ENCODE measurements at regions not wholly inside any gene's neighbourhood (a gene's known extent, or its start where the extent isn't known, plus 50 kb on each side); places are given as distances from the start of the nearest gene placed in this dataset.
"Not testable (repeated sequence)": the region's sequence is repeated elsewhere in the genome, so short reads cannot be mapped to it uniquely, and the experiment has no call there.

DNA sequence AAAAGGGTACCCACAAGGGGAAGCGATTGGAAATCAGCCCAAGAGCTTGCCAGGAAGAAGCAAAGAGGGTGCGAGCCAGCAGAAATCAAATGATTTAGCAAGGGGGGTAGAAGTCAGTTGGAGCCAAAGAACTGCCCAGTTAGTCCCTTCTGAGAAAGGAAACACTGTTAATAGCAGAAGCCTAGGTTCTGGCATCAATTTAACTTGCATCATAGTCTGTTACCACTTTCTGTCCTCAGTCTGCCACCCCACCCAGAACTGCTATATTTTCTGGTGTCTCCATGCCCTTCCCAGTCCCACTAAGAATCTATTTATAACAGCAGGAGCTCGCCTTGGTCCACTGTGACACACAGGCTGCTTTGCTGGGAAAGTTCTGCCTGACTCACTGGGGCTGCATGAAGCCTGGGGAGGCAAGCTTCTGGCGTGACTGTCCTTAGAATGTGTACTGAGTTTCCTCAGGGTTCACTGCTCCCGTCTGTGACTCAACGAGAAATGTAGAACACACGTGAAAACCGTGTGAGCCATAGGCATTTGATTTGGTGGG is 157.8 kb upstream of the TTC29 start:
- Mint-ChIP-seq H3K27ac (no peak overlapping the region), H3K9me3 (no peaks in the 10 kb centered on the region), H3K36me3 (ENCODE audit: low read depth) (no peaks in the 10 kb centered on the region), H3K4me1 (ENCODE audit: low read depth) (no peaks in the 10 kb centered on the region), H3K27me3 (ENCODE audit: low read depth) (peaks cover 7% of the 10 kb centered on the region), H3K4me3 (no peak overlapping the region)

- no peak overlapping the region for H3K4me3 Mint-ChIP-seq
These were observed 159.1 kb upstream of the TTC29 start for GRCh38 chr4:147104768-147105167.

GRCh38 chr4:147108409-147108808 is 162.7 kb upstream of the TTC29 start:
- Mint-ChIP-seq H3K9me3 (no peaks in the 10 kb centered on the region), H3K4me3 (no peak overlapping the region), H3K4me1 (ENCODE audit: low read depth) (no peaks in the 10 kb centered on the region), H3K36me3 (ENCODE audit: low read depth) (no peaks in the 10 kb centered on the region), H3K27me3 (ENCODE audit: low read depth) (peaks cover 7% of the 10 kb centered on the region), H3K27ac (no peak overlapping the region)

More at GRCh38 chr4:147104768-147105167, 159.1 kb upstream of the TTC29 start:
- no peaks in the 10 kb centered on the region for H3K36me3 Mint-ChIP-seq (ENCODE audit: low read depth)
- no peaks in the 10 kb centered on the region for H3K9me3 Mint-ChIP-seq
- H3K27me3 Mint-ChIP-seq (ENCODE audit: low read depth) = peaks cover 7% of the 10 kb centered on the region
- H3K27ac Mint-ChIP-seq = no peak overlapping the region
- H3K4me1 Mint-ChIP-seq (ENCODE audit: low read depth) = no peaks in the 10 kb centered on the region

DNA sequence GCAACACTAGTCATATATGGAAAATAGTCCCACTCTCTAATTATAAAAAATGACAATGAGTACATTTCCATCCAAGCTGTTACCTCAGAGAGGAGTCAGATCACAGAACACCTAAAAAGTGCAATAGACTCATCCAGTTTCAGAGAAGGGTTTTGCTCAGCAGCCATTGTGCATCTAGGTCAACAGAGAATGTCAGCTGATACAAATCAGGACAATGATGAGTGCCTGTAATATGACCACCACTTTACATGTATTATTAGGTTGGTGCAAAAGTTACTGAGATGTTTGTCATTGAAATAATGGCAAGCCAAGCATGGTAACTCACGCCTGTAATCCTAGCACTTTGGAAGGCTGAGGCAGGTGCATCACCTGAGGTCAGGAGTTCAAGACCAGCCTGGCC is 164.1 kb upstream of the TTC29 start:
- H3K4me3 Mint-ChIP-seq = no peak overlapping the region
- no peaks in the 10 kb centered on the region for H3K4me1 Mint-ChIP-seq (ENCODE audit: low read depth)
- H3K36me3 Mint-ChIP-seq (ENCODE audit: low read depth) = no peaks in the 10 kb centered on the region
- peaks cover 7% of the 10 kb centered on the region for H3K27me3 Mint-ChIP-seq (ENCODE audit: low read depth)
- no peak overlapping the region for H3K27ac Mint-ChIP-seq
- H3K9me3 Mint-ChIP-seq = peaks cover 5% of the 10 kb centered on the region

DNA sequence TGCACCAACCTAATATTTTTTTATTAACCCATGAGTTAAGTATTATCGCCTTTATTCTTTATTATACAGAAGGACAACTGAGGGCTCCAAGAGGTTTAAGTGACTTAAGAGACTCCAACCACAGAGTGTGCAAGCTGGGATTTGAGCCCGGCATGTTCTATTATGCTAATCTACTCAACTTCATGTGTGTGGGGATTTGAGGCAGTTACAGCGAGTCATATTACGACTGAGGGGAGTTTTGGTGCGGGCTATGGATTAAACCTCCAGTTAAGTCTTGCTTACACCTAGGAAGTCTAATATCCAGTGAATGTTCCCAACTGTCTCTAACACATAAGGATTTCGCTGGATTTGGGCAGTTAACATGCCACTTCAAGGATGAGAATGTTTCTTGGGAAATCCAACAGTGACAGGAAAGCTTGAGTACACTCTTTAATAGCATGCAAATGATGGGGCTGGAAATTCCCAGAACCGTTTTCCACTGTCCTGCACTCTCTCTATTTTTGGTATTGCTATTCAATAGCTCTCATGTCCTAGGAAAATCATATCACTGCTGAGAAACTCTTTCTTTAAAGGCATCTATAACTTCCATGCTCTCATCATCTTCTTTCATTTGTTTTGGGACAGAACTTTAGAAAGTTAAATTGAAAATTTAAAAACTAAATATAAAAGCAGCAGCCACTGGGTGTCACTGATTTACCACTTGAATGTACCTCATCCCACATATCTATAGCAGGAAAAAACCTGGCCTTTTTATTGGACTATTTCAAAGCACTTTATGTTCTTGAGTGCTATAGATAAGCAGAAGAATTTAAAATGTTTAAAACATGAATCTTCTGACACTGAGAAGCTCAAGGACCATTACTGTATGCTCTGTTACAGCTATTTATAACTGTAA is 165.1 kb upstream of the TTC29 start:
- no peaks in the 10 kb centered on the region for H3K36me3 Mint-ChIP-seq (ENCODE audit: low read depth)
- peaks cover 7% of the 10 kb centered on the region for H3K27me3 Mint-ChIP-seq (ENCODE audit: low read depth)
- no peaks in the 10 kb centered on the region for H3K4me1 Mint-ChIP-seq (ENCODE audit: low read depth)
- H3K9me3 Mint-ChIP-seq = peaks cover 9% of the 10 kb centered on the region
- H3K27ac Mint-ChIP-seq = no peak overlapping the region
- no peak overlapping the region for H3K4me3 Mint-ChIP-seq

DNA sequence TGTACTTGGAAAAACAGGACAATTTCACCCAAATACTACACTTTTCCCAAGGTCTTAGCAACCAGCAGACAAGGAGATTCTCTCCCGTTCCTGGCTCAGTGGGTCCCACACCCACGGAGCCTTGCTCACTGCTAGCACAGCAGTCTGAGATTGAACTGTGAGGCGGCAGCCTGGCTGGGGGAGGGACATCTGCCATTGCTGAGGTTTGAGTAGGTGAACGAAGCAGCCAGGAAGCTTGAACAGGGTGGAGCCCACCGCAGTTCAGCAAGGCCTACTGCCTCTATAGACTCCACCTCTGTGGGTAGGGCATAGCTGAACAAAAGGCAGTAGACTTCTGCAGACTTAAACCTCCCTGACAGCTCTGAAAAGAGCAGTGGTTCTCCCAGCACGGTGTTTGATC is 166.5 kb upstream of the TTC29 start:
- H3K27me3 Mint-ChIP-seq (ENCODE audit: low read depth); H3K36me3 Mint-ChIP-seq (ENCODE audit: low read depth); H3K4me3 Mint-ChIP-seq; H3K4me1 Mint-ChIP-seq (ENCODE audit: low read depth); H3K9me3 Mint-ChIP-seq; H3K27ac Mint-ChIP-seq: not testable (repeated sequence)

DNA sequence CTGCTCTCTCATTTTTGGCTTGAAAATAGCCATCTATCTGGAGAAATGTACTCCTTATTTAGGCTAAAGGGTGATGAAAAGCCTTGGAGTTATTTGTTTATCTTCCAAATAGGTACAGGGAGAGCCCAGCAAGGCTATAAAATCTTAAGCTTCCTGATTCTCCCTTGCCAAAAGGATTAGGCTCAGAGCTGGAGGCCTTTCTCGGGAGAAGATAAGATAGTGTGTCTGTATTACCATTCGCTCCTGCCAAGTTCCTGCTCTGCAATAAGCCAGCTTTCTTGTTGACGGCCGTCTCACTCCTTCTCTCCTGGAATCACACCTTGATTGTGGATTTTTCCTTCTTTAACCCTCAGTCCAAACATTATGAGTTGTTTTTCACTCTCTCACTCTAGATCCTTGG is 171.8 kb upstream of the TTC29 start:
- H3K36me3 Mint-ChIP-seq (ENCODE audit: low read depth) = no peaks in the 10 kb centered on the region
- no peak overlapping the region for H3K27ac Mint-ChIP-seq
- H3K4me1 Mint-ChIP-seq (ENCODE audit: low read depth) = no peaks in the 10 kb centered on the region
- peaks cover 3% of the 10 kb centered on the region for H3K27me3 Mint-ChIP-seq (ENCODE audit: low read depth)
- peaks cover 9% of the 10 kb centered on the region for H3K9me3 Mint-ChIP-seq
- no peak overlapping the region for H3K4me3 Mint-ChIP-seq

- peaks cover 3% of the 10 kb centered on the region for H3K27me3 Mint-ChIP-seq (ENCODE audit: low read depth)
- no peaks in the 10 kb centered on the region for H3K36me3 Mint-ChIP-seq (ENCODE audit: low read depth)
- no peak overlapping the region for H3K4me3 Mint-ChIP-seq
- H3K9me3 Mint-ChIP-seq = peaks cover 9% of the 10 kb centered on the region
- H3K27ac Mint-ChIP-seq = no peak overlapping the region
- H3K4me1 Mint-ChIP-seq (ENCODE audit: low read depth) = no peaks in the 10 kb centered on the region
These were observed 172.9 kb upstream of the TTC29 start for GRCh38 chr4:147118528-147118927.

DNA sequence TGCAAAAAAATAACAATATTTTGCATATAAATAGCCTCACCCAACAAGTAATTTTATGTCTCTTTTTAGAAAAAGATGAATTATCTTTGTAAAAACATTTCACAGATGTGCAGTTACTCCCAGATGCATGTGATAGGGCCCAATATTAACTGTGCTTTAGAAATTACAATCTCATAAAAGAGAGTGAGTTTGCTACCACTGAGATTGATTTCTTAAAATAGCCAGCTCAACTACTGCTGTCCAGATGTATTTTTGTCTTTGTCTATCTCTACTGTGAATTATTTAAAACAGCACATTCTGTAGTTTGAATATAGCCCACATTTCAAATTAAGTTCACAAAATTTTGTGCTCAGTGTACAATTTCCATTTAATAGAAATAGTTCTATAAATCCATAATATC is 177.0 kb upstream of the TTC29 start:
- H3K4me1 Mint-ChIP-seq (ENCODE audit: low read depth) = no peaks in the 10 kb centered on the region
- H3K4me3 Mint-ChIP-seq = no peak overlapping the region

DNA sequence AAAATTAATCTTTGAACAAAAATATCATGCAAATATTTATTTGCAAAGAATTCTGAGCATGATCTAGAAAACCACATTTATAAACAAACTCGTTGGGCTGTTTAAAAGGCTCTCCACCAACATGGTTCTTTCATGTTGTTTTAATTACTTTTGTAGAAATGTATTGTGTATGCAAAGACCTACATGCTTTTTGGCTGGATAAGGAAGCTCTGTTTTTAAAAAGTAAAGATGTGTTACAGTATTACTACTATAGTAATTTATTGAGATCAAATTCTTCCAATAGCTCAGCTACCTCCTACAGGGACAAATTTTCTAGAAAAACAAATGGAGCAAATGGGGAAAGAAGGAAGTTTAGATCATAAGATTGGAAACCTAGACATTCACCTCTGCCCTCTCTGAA is 177.5 kb upstream of the TTC29 start:
- H3K9me3 Mint-ChIP-seq = no peaks in the 10 kb centered on the region
- no peaks in the 10 kb centered on the region for H3K4me1 Mint-ChIP-seq (ENCODE audit: low read depth)
- H3K27me3 Mint-ChIP-seq (ENCODE audit: low read depth) = peaks cover 3% of the 10 kb centered on the region
- H3K27ac Mint-ChIP-seq = no peak overlapping the region
- no peaks in the 10 kb centered on the region for H3K36me3 Mint-ChIP-seq (ENCODE audit: low read depth)
- H3K4me3 Mint-ChIP-seq = no peak overlapping the region

More for the DNA sequence above, 177.0 kb upstream of the TTC29 start:
- no peaks in the 10 kb centered on the region for H3K36me3 Mint-ChIP-seq (ENCODE audit: low read depth)
- no peaks in the 10 kb centered on the region for H3K9me3 Mint-ChIP-seq
- no peak overlapping the region for H3K27ac Mint-ChIP-seq
- H3K27me3 Mint-ChIP-seq (ENCODE audit: low read depth) = peaks cover 3% of the 10 kb centered on the region

- Mint-ChIP-seq H3K27me3 (ENCODE audit: low read depth) (no peaks in the 10 kb centered on the region), H3K4me3 (no peak overlapping the region), H3K36me3 (ENCODE audit: low read depth) (no peaks in the 10 kb centered on the region)
These were observed 183.1 kb upstream of the TTC29 start for GRCh38 chr4:147128787-147129186.

GRCh38 chr4:147129687-147130086 is 184.0 kb upstream of the TTC29 start:
- no peak overlapping the region for H3K27ac Mint-ChIP-seq
- H3K4me1 Mint-ChIP-seq (ENCODE audit: low read depth) = no peaks in the 10 kb centered on the region
- H3K36me3 Mint-ChIP-seq (ENCODE audit: low read depth) = no peaks in the 10 kb centered on the region
- H3K4me3 Mint-ChIP-seq = no peak overlapping the region
- peaks cover 3% of the 10 kb centered on the region for H3K27me3 Mint-ChIP-seq (ENCODE audit: low read depth)
- no peaks in the 10 kb centered on the region for H3K9me3 Mint-ChIP-seq

More at GRCh38 chr4:147128787-147129186, 183.1 kb upstream of the TTC29 start:
- no peaks in the 10 kb centered on the region for H3K4me1 Mint-ChIP-seq (ENCODE audit: low read depth)
- H3K27ac Mint-ChIP-seq = no peak overlapping the region
- H3K9me3 Mint-ChIP-seq = no peaks in the 10 kb centered on the region

DNA sequence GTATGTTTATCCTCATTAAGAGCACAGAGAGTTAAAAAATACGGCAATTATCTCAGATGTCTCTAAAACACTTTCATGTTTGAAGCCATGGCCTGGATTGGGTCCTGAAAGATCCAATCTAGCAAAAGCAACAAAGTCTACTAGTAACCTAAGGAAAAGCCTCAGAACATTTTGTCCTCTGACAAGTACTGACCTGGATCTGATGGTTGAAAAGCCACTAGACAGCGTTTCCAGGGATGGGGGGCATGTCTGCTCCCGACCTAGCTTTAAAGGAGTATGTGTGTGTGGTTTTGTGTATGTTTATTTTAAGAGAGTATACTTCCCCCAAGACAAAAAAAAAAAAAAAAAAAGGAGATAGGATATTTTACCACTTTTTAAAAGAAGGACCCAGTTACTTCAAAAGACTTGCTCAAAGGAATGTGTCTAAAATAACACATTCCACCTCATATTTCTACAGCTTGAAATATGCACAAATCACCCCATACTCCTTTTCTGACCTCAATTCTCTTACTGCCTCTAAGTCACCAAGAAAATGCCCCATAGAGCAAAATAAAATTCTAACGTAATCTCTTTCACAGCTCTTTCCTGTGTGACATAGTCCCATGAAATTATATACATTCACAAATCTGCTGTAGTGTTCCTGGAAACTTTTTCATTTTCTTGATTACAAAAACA is 189.0 kb upstream of the TTC29 start:
- Mint-ChIP-seq H3K27me3 (ENCODE audit: low read depth) (peaks cover 8% of the 10 kb centered on the region), H3K4me3 (no peak overlapping the region), H3K36me3 (ENCODE audit: low read depth) (no peaks in the 10 kb centered on the region), H3K27ac (no peak overlapping the region), H3K4me1 (ENCODE audit: low read depth) (no peaks in the 10 kb centered on the region), H3K9me3 (no peaks in the 10 kb centered on the region)

GRCh38 chr4:147136310-147136709 is 190.6 kb upstream of the TTC29 start:
- no peaks in the 10 kb centered on the region for H3K9me3 Mint-ChIP-seq
- no peak overlapping the region for H3K4me3 Mint-ChIP-seq
- no peaks in the 10 kb centered on the region for H3K36me3 Mint-ChIP-seq (ENCODE audit: low read depth)
- no peak overlapping the region for H3K27ac Mint-ChIP-seq
- peaks cover 8% of the 10 kb centered on the region for H3K27me3 Mint-ChIP-seq (ENCODE audit: low read depth)
- H3K4me1 Mint-ChIP-seq (ENCODE audit: low read depth) = no peaks in the 10 kb centered on the region

- no peaks in the 10 kb centered on the region for H3K9me3 Mint-ChIP-seq
- H3K4me1 Mint-ChIP-seq (ENCODE audit: low read depth) = no peaks in the 10 kb centered on the region
- H3K27ac Mint-ChIP-seq = no peak overlapping the region
- peaks cover 8% of the 10 kb centered on the region for H3K27me3 Mint-ChIP-seq (ENCODE audit: low read depth)
- H3K36me3 Mint-ChIP-seq (ENCODE audit: low read depth) = no peaks in the 10 kb centered on the region
- H3K4me3 Mint-ChIP-seq = no peak overlapping the region
These were observed 191.1 kb upstream of the TTC29 start for GRCh38 chr4:147136751-147137150.

All from T-helper 1 cell treated with Interleukin-12 subunit alpha and Interleukin-12 subunit beta and Interleukin-4 antibody, amounts not matched to agents 30 μg/mL and 1 μg/mL, for 36 hours (primary cell).